Psoas muscle (tissue), 7 donors: ENCODE measurements at regions not wholly inside any gene's neighbourhood (a gene's known extent, or its start where the extent isn't known, plus 50 kb on each side); places are given as distances from the start of the nearest gene placed in this dataset.
A peak's percentile ranks its signal among the peaks of the same experiment; 100 is the strongest.

Experiments
- ATAC-seq, 4 donors: fragments of 200-7000 bp; cut with Tn5 transposase; one replicate each; pipeline ENCODE4 v1.9.1; 2020; ENCODE audit warnings: moderate library complexity in 3 of 4, mild to moderate bottlenecking in 2 of 4
- DNase-seq, 2 donors: peaks; one replicate each; pipeline ENCODE4 v3.0.0-alpha.2; 2020
- H3K27ac ChIP-seq: fragments of 200-600 bp; one replicate; pipeline ENCODE4 v1.8.0; 2022
- H3K27me3 ChIP-seq, 3 donors: fragments of 200-600 bp in 1 of 3; one replicate each; pipeline versions ENCODE4 v1.6.1 to v1.8.0; 2013 to 2022; ENCODE audit warnings: low read length in 2 of 3, mild to moderate bottlenecking in 2 of 3, moderate library complexity in 1 of 3; ENCODE audit not compliant: insufficient read depth in 3 of 3
- H3K36me3 ChIP-seq, 2 donors: fragments of 200-600 bp in 1 of 2; one replicate each; pipeline versions ENCODE4 v1.6.1 to v1.8.0; 2013 to 2022; ENCODE audit warnings: low read depth in 1 of 2, mild to moderate bottlenecking in 1 of 2, moderate library complexity in 1 of 2; ENCODE audit not compliant: insufficient read depth in 1 of 2
- H3K4me1 ChIP-seq: fragments of 200-600 bp; one replicate; pipeline ENCODE4 v1.8.0; 2022
- H3K4me3 ChIP-seq: fragments of 200-600 bp; one replicate; pipeline ENCODE4 v1.8.0; 2022; ENCODE audit warnings: mild to moderate bottlenecking
- H3K9me3 ChIP-seq: fragments of 200-600 bp; one replicate; pipeline ENCODE4 v1.8.0; 2022
- CTCF ChIP-seq: fragments of 200-600 bp; IDR thresholded peaks from one replicate; pipeline ENCODE4 v1.8.0; 2022; ENCODE audit warnings: antibody characterized with exemption
- WGBS, 3 donors: extraction: QIAGEN DNeasy Blood & Tissue Kit; methylation state at CpG; one replicate each; pipeline versions ENCODE4 v1.1.6 to v1.1.7; 2013; 5-methylcytosine and 5-hydroxymethylcytosine counted together
- intact Hi-C, 2 donors: fragments of 100-400 bp; cut with DNase I; formaldehyde crosslinking; loops; one replicate each; pipeline versions ENCODE4 v1.11.0 to v1.14.2; 2022
- donor health status: healthy with polysubstance abuse.
- donor health status: DM: no; HTN: no; CAD: no; lungs with moderate emphysema.
- donor health status: Bipolar disorder and iron deficiency.
- donor health status: healthy.
- donor health status: DM: yes; HTN: yes; CAD: no.
- donor health status: DM: no; HTN: no; CAD: no.
- donor health status: DM: yes; HTN: yes; CAD: no.

DNA sequence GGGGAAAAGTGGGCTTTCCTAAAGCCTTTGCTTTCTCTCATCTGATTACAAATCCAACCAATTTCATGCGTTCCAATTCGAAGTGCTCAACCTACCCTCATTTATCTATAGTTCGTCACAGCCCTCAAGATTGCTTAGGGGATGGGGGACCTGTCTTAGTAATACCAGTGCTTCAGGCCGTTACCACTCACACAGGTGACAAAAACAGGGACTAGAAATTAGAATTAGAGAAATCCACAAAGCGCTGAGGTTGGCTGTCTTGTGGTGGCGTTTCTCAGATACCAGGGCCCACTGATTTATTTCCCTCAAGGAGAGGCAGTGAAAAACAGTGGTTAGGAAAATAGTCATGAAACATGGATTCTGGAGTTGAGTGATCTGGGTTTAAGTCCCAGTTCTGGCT is 121.6 kb upstream of the SPACA1 start:
- ATAC-seq, result no peak
- Histone ChIP-seq H3K4me1 (peaks cover 10% of the 10 kb centered on the region), H3K4me3 (no peak overlapping the region), H3K27me3 (no peaks in the 10 kb centered on the region), H3K27ac (peak overlapping the region; percentile 60), H3K9me3 (no peaks in the 10 kb centered on the region), H3K36me3 (no peaks in the 10 kb centered on the region)
- WGBS, 3 donors, result 92 to 93% (median 93%) methylated on average over 6 of the region's 6 CpGs
- intact Hi-C loops, result loop anchor here in 1 of 2 donors (5.0 kb wide), 1 partner anchor 566 kb away; no protein-coding TSS in a partner anchor
- no peak for TF ChIP-seq CTCF
- no peak for DNase-seq

GRCh38 chr6:87925373-87926060 is 122.1 kb upstream of the SPACA1 start:
- intact Hi-C loops, result loop anchor here in 1 of 2 donors (5.0 kb wide), 1 partner anchor 567 kb away; no protein-coding TSS in a partner anchor

GRCh38 chr6:87923389-87924050 is 124.1 kb upstream of the SPACA1 start:
- H3K36me3 ChIP-seq, result no peaks in the 10 kb centered on the region
- 92 to 96% (median 92%) methylated on average over 7 of the region's 7 CpGs for WGBS, 3 donors
- H3K9me3 ChIP-seq, result no peaks in the 10 kb centered on the region
- no peak for TF ChIP-seq CTCF
- H3K27me3 ChIP-seq, result peaks cover 0 to 6% (median 0%) of the 10 kb centered on the region in 3 donors
- ATAC-seq (no peak), DNase-seq (no peak)
- no peak overlapping the region for H3K4me3 ChIP-seq
- no peak overlapping the region for H3K27ac ChIP-seq
- intact Hi-C loops, result no loop called here
- H3K4me1 ChIP-seq, result peaks cover 10% of the 10 kb centered on the region

More at GRCh38 chr6:87925373-87926060, 122.1 kb upstream of the SPACA1 start:
- Histone ChIP-seq H3K4me1 (peaks cover 10% of the 10 kb centered on the region), H3K27ac (peak overlapping the region; percentile 60), H3K27me3 (peaks cover 0 to 5% (median 0%) of the 10 kb centered on the region in 3 donors), H3K9me3 (no peaks in the 10 kb centered on the region), H3K4me3 (no peak overlapping the region), H3K36me3 (no peaks in the 10 kb centered on the region)
- ATAC-seq (peak; percentile 59 to 93 (median 80)), DNase-seq (no peak)
- 19 to 24% (median 24%) methylated on average over 7 of the region's 7 CpGs for WGBS, 3 donors
- no peak for TF ChIP-seq CTCF

DNA sequence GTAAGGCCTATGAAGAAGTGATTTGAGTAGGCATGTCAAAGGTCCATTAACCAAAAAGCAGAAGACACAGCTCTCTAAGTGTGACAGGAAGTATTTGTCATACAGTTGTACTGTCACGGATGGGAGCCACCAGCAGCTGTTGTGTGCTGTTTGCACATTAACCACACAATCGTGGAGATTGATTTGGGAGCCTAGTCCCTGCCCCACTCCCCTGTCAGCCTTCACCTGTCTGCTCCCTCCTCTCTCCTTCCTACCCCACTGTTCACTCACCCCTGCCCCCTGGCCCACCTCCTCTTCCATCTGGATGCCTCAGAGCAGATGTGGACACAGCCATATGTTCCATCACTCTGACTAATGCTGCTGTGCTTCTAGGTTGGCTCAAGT is 124.7 kb upstream of the SPACA1 start:
- DNase-seq, result no peak
- Histone ChIP-seq H3K27me3 (peaks cover 0 to 6% (median 0%) of the 10 kb centered on the region in 3 donors), H3K27ac (no peak overlapping the region), H3K4me3 (no peak overlapping the region), H3K4me1 (peaks cover 10% of the 10 kb centered on the region), H3K36me3 (no peaks in the 10 kb centered on the region), H3K9me3 (no peaks in the 10 kb centered on the region)
- intact Hi-C loops, result no loop called here
- ATAC-seq, result no peak
- TF ChIP-seq CTCF, result no peak
- 40 to 68% (median 46%) methylated on average over 2 of the region's 2 CpGs for WGBS, 3 donors
